H1 (cell line): ENCODE measurements at regions not wholly inside any gene's neighbourhood (a gene's known extent, or its start where the extent isn't known, plus 50 kb on each side); places are given as distances from the start of the nearest gene placed in this dataset.

Source experiments
- CTCF ChIA-PET: fragments of 300-600 bp; sonication (Branson Sonifier 250); formaldehyde crosslinking; loops from one replicate; lab custom pipeline; 2021; ENCODE audit not compliant: partially characterized antibody; lab: Charles Lee
- POLR2A ChIA-PET: fragments of 300-600 bp; sonication (Branson Sonifier 250); formaldehyde crosslinking; loops from one replicate; lab custom pipeline; 2021; ENCODE audit warnings: inconsistent platforms; ENCODE audit not compliant: partially characterized antibody; lab: Charles Lee
- DNase-seq, 2 experiments: peaks; one replicate each; pipeline versions ENCODE4 v3.0.0 to v3.0.0-alpha.2; 2010 to 2022; ENCODE audit warnings: low spot score in 2 of 2, low read depth in 1 of 2, mixed read lengths in 1 of 2
- FAIRE-seq: peaks from 2 replicates; lab custom pipeline; 2011; peaks lifted over from hg19 to GRCh38; lab: Jason Lieb, UNC
- H2AFZ ChIP-seq: 2 replicates; pipeline ENCODE4 v1.8.1; 2012; ENCODE audit warnings: low read length, inconsistent platforms
- H2AK5ac ChIP-seq: 2 replicates; pipeline ENCODE4 v1.6.1; 2013; ENCODE audit warnings: low read depth, low read length
- H2BK120ac ChIP-seq: replicated peaks from 2 replicates; pipeline ENCODE3; 2013; ENCODE audit warnings: low read depth, low read length, inconsistent platforms
- H2BK12ac ChIP-seq: 2 replicates; pipeline ENCODE4 v1.6.1; 2013; ENCODE audit warnings: low read depth, low read length
- H2BK15ac ChIP-seq: 2 replicates; pipeline ENCODE4 v1.6.1; 2013; ENCODE audit warnings: low read length
- H2BK20ac ChIP-seq: 2 replicates; pipeline ENCODE4 v1.6.1; 2013; ENCODE audit warnings: low read length
- H2BK5ac ChIP-seq: 2 replicates; pipeline ENCODE4 v1.6.1; 2013; ENCODE audit warnings: low read depth, low read length
- H3K14ac ChIP-seq: 2 replicates; pipeline ENCODE4 v1.6.1; 2013; ENCODE audit warnings: inconsistent platforms; ENCODE audit not compliant: insufficient read length
- H3K18ac ChIP-seq: 2 replicates; pipeline ENCODE4 v1.6.1; 2013; ENCODE audit warnings: low read length; ENCODE audit errors: extremely low read depth
- H3K23ac ChIP-seq: 2 replicates; pipeline ENCODE4 v1.6.1; 2013; ENCODE audit warnings: inconsistent platforms; ENCODE audit not compliant: insufficient read length
- H3K23me2 ChIP-seq: 2 replicates; pipeline ENCODE4 v1.6.1; 2013; ENCODE audit warnings: low read depth, low read length
- H3K27ac ChIP-seq: 2 replicates; pipeline ENCODE4 v1.6.1; 2011; ENCODE audit warnings: low read depth, low read length, inconsistent platforms
- H3K27me3 ChIP-seq, 4 experiments: replicated peaks in 1 of 4; 1 replicate in 1 of 4; 2 replicates in 3 of 4; pipeline versions ENCODE4 v1.6.1 to v1.8.1; 2011 to 2013; ENCODE audit warnings: low read length in 3 of 4, mild to moderate bottlenecking in 3 of 4, inconsistent platforms in 2 of 4, mixed read lengths in 2 of 4, moderate library complexity in 1 of 4; ENCODE audit not compliant: control insufficient read depth in 3 of 4, insufficient read depth in 3 of 4; ENCODE audit errors: extremely low read depth in 1 of 4
- H3K36me3 ChIP-seq, 4 experiments: 2 replicates each; pipeline versions ENCODE4 v1.6.1 to v1.8.1; 2011 to 2013; ENCODE audit warnings: mild to moderate bottlenecking in 4 of 4, low read length in 3 of 4, moderate library complexity in 2 of 4, control low read depth in 1 of 4, inconsistent platforms in 1 of 4; ENCODE audit not compliant: insufficient read depth in 4 of 4, control insufficient read depth in 2 of 4
- H3K4ac ChIP-seq: replicated peaks from 2 replicates; pipeline ENCODE3; 2013; ENCODE audit warnings: low read length, low read depth, mixed read lengths, inconsistent platforms; ENCODE audit not compliant: insufficient read length
- H3K4me1 ChIP-seq, 4 experiments: replicated peaks in 1 of 4; 1 replicate in 1 of 4; 2 replicates in 3 of 4; pipeline versions ENCODE4 v1.6.1 to v1.8.1; 2011 to 2013; ENCODE audit warnings: low read length in 3 of 4, inconsistent platforms in 2 of 4, mixed read lengths in 1 of 4; ENCODE audit not compliant: insufficient read depth in 4 of 4, control insufficient read depth in 3 of 4
- H3K4me2 ChIP-seq, 2 experiments: 2 replicates each; pipeline versions ENCODE4 v1.6.1 to v1.8.1; 2011 to 2013; ENCODE audit warnings: low read depth in 2 of 2, low read length in 2 of 2, control low read depth in 1 of 2, inconsistent platforms in 1 of 2, mild to moderate bottlenecking in 1 of 2; ENCODE audit not compliant: insufficient read depth in 1 of 2
- H3K4me3 ChIP-seq, 4 experiments: fragments of 200-600, 300-600 bp in 1 of 4; sonication (generic), shearing (Covaris generic), sonication (Bioruptor Twin) in 1 of 4; 2 replicates each; pipeline versions ENCODE4 v1.5.1 to v1.8.1; 2011 to 2016; ENCODE audit warnings: low read length in 4 of 4, low read depth in 3 of 4, control low read depth in 2 of 4, inconsistent platforms in 2 of 4, mild to moderate bottlenecking in 2 of 4, mixed read lengths in 1 of 4, moderate library complexity in 1 of 4; ENCODE audit not compliant: insufficient read depth in 2 of 4; ENCODE audit errors: extremely low read depth in 1 of 4
- H3K56ac ChIP-seq: replicated peaks from 2 replicates; pipeline ENCODE3; 2013; ENCODE audit warnings: low read depth, mild to moderate bottlenecking, mixed read lengths, low read length, inconsistent platforms; ENCODE audit not compliant: insufficient read length
- H3K79me1 ChIP-seq: 2 replicates; pipeline ENCODE4 v1.6.1; 2013; ENCODE audit warnings: low read depth, low read length, control low read depth
- H3K79me2 ChIP-seq, 2 experiments: 2 replicates each; pipeline versions ENCODE4 v1.6.1 to v1.8.1; 2012 to 2013; ENCODE audit warnings: low read length in 2 of 2, mild to moderate bottlenecking in 2 of 2, inconsistent platforms in 1 of 2; ENCODE audit not compliant: insufficient read depth in 2 of 2, control insufficient read depth in 1 of 2
- H3K9ac ChIP-seq, 4 experiments: replicated peaks in 1 of 4; 1 replicate in 1 of 4; 2 replicates in 3 of 4; pipeline versions ENCODE4 v1.6.1 to v1.8.1; 2011 to 2013; ENCODE audit warnings: low read depth in 3 of 4, low read length in 3 of 4, control low read depth in 2 of 4, mild to moderate bottlenecking in 2 of 4, moderate library complexity in 2 of 4, inconsistent platforms in 1 of 4; ENCODE audit errors: extremely low read depth in 1 of 4
- H3K9me3 ChIP-seq, 2 experiments: 2 replicates each; pipeline versions ENCODE4 v1.6.1 to v1.8.1; 2012 to 2013; ENCODE audit warnings: mild to moderate bottlenecking in 2 of 2, moderate library complexity in 2 of 2, control low read depth in 1 of 2, inconsistent platforms in 1 of 2, low read depth in 1 of 2, low read length in 1 of 2, mixed read lengths in 1 of 2; ENCODE audit not compliant: insufficient read depth in 2 of 2
- H4K20me1 ChIP-seq, 2 experiments: replicated peaks in 1 of 2; 2 replicates each; pipeline versions ENCODE3 to v1.8.1; 2011 to 2013; ENCODE audit warnings: inconsistent platforms in 2 of 2, low read length in 2 of 2, mild to moderate bottlenecking in 1 of 2; ENCODE audit not compliant: insufficient read depth in 2 of 2, control insufficient read depth in 1 of 2
- H4K5ac ChIP-seq: 2 replicates; pipeline ENCODE4 v1.6.1; 2013; ENCODE audit warnings: low read length, low read depth, mixed read lengths, inconsistent platforms; ENCODE audit not compliant: insufficient read length
- H4K8ac ChIP-seq: 2 replicates; pipeline ENCODE4 v1.8.0; 2013; ENCODE audit warnings: mild to moderate bottlenecking, moderate library complexity, low read length, inconsistent platforms; ENCODE audit not compliant: insufficient read depth; ENCODE audit errors: extremely low read depth
- H4K91ac ChIP-seq: replicated peaks from 2 replicates; pipeline ENCODE3; 2013; ENCODE audit warnings: low read length, mixed read lengths, inconsistent platforms; ENCODE audit not compliant: insufficient read length
- CHD1 ChIP-seq: IDR thresholded peaks from 2 replicates; pipeline ENCODE4 v1.6.1; 2012; ENCODE audit warnings: low read depth, low read length, improper control_type of control experiment
- CREB1 ChIP-seq: IDR thresholded peaks from 2 replicates; pipeline ENCODE4 v1.6.1; 2012; ENCODE audit warnings: inconsistent platforms
- EGR1 ChIP-seq: IDR thresholded peaks from 2 replicates; pipeline ENCODE4 v1.6.1; 2011; ENCODE audit warnings: low read depth, low read length, borderline replicate concordance
- KDM4A ChIP-seq: IDR thresholded peaks from one replicate; pipeline ENCODE4 v1.7.1; 2012; ENCODE audit warnings: low read depth, mild to moderate bottlenecking, moderate library complexity, low read length, inconsistent platforms; ENCODE audit not compliant: severe bottlenecking
- KDM5A ChIP-seq: fragments of 200-600 bp; IDR thresholded peaks from 2 replicates; pipeline ENCODE4 v1.7.1; 2012; ENCODE audit warnings: mild to moderate bottlenecking, low read length, inconsistent platforms, mixed read lengths
- MAX ChIP-seq: IDR thresholded peaks from 2 replicates; pipeline ENCODE4 v1.6.1; 2012; ENCODE audit warnings: inconsistent platforms
- NANOG ChIP-seq: IDR thresholded peaks from 2 replicates; pipeline ENCODE4 v1.6.1; 2011; ENCODE audit warnings: low read length, low read depth, mild to moderate bottlenecking, inconsistent platforms; ENCODE audit not compliant: insufficient read depth, poor library complexity, severe bottlenecking
- PHF8 ChIP-seq: fragments of 200-600 bp; sonication (generic); conservative IDR thresholded peaks from 2 replicates; pipeline ENCODE4 v1.7.1; 2012; ENCODE audit warnings: low read depth, mild to moderate bottlenecking, inconsistent platforms, low read length, moderate library complexity
- POLR2A ChIP-seq, 2 experiments: IDR thresholded peaks; 1 replicate in 1 of 2; 2 replicates in 1 of 2; pipeline ENCODE4 v1.6.1; 2011; ENCODE audit warnings: low read depth in 2 of 2, low read length in 2 of 2, mild to moderate bottlenecking in 2 of 2; ENCODE audit errors: control extremely low read depth in 1 of 2
- POLR2AphosphoS5 ChIP-seq: IDR thresholded peaks from 2 replicates; pipeline ENCODE4 v1.6.1; 2011; ENCODE audit warnings: low read depth, low read length
- RAD21 ChIP-seq, 2 experiments: IDR thresholded peaks in 1 of 2; conservative IDR thresholded peaks in 1 of 2; 2 replicates each; pipeline ENCODE4 v1.6.1; 2011; ENCODE audit warnings: low read depth in 2 of 2, low read length in 2 of 2, improper control_type of control experiment in 1 of 2, inconsistent platforms in 1 of 2, mild to moderate bottlenecking in 1 of 2, moderate library complexity in 1 of 2
- SP4 ChIP-seq: IDR thresholded peaks from 2 replicates; pipeline ENCODE4 v1.6.1; 2012; ENCODE audit warnings: low read length, inconsistent platforms
- SRF ChIP-seq: IDR thresholded peaks from 2 replicates; pipeline ENCODE4 v1.6.1; 2011; ENCODE audit warnings: mild to moderate bottlenecking, low read depth, low read length, moderate library complexity
- SUZ12 ChIP-seq: fragments of 200-600 bp; sonication (generic); IDR thresholded peaks from 2 replicates; pipeline ENCODE4 v1.6.1; 2012; ENCODE audit warnings: mild to moderate bottlenecking, inconsistent platforms, low read length, moderate library complexity, mixed read lengths
- TAF1 ChIP-seq: IDR thresholded peaks from 2 replicates; pipeline ENCODE4 v1.6.1; 2011; ENCODE audit warnings: mild to moderate bottlenecking, low read depth, low read length
- ZNF274 ChIP-seq: IDR thresholded peaks from 2 replicates; pipeline ENCODE4 v1.7.0; 2012; ENCODE audit warnings: low read length, borderline replicate concordance; ENCODE audit errors: extremely low read depth
- WGBS, 2 experiments: shearing (Covaris generic) in 1 of 2; methylation state at CpG; one replicate each; pipeline versions ENCODE4 v1.1.6 to v1.1.7; 2013 to 2015; ENCODE audit warnings: low lambda C conversion rate in 2 of 2, mixed read lengths in 2 of 2, inconsistent platforms in 1 of 2, low coverage in 1 of 2, missing lambda C conversion rate in 1 of 2; ENCODE audit not compliant: insufficient replicate concordance in 2 of 2, insufficient coverage in 1 of 2, insufficient read length in 1 of 2; ENCODE audit errors: extremely low coverage in 1 of 2, missing lambda C conversion rate in 1 of 2; 5-methylcytosine and 5-hydroxymethylcytosine counted together

- H4K20me1 ChIP-seq: no peaks in the 10 kb centered on the region
- peaks cover 0 to 4% (median 0%) of the 10 kb centered on the region in 4 experiments; a peak in 1 of 7 replicates for H3K4me1 ChIP-seq
- no peaks in the 10 kb centered on the region for H3K27me3 ChIP-seq
- H4K8ac ChIP-seq: no peak overlapping the region
- no peak overlapping the region for H3K23ac ChIP-seq
- no peak overlapping the region for H4K91ac ChIP-seq
- no peak overlapping the region for H3K18ac ChIP-seq
- CTCF ChIA-PET: interaction anchor here (1.2 kb wide), 1 partner anchor 241 kb away, joined by 3 read pairs; no protein-coding TSS in a partner anchor
- 85% methylated on average over 1 of the region's 1 CpG; no CpG with 5 or more reads in 1 of the 2 experiments for WGBS, 2 experiments
- no peaks in the 10 kb centered on the region for H3K79me2 ChIP-seq
- H2AFZ ChIP-seq: no peak overlapping the region
- no peak overlapping the region for H2BK120ac ChIP-seq
- no peak overlapping the region for H3K9ac ChIP-seq
- FAIRE-seq (no peak), DNase-seq (no peak)
- H3K14ac ChIP-seq: no peak overlapping the region
- no peaks in the 10 kb centered on the region for H3K79me1 ChIP-seq
- H3K4ac ChIP-seq: no peak overlapping the region
- no peaks in the 10 kb centered on the region for H3K36me3 ChIP-seq
- H3K23me2 ChIP-seq: no peaks in the 10 kb centered on the region
- no peak overlapping the region for H2BK12ac ChIP-seq
- POLR2A ChIA-PET: no interaction called here
- H3K9me3 ChIP-seq: no peaks in the 10 kb centered on the region
- no peak overlapping the region for H3K4me2 ChIP-seq
- no peak overlapping the region for H3K4me3 ChIP-seq
- no peak overlapping the region for H2BK15ac ChIP-seq
- H2BK5ac ChIP-seq: no peak overlapping the region
- H2BK20ac ChIP-seq: no peak overlapping the region
- no peak overlapping the region for H2AK5ac ChIP-seq
- H3K27ac ChIP-seq: no peak overlapping the region
- no peak overlapping the region for H3K56ac ChIP-seq
- no peak overlapping the region for H4K5ac ChIP-seq
- TF ChIP-seq KDM4A: no peak
- TF ChIP-seq POLR2AphosphoS5: no peak
- no peak for TF ChIP-seq NANOG
- TF ChIP-seq MAX: no peak
- TF ChIP-seq PHF8: no peak
- TF ChIP-seq RAD21 (IDR thresholded peaks at IDR 0.05 in 1 of 2, conservative IDR thresholded peaks at IDR 0.05 in 1 of 2; ENCODE audit: low read depth in 2 of 2, low read length in 2 of 2): no peak
- no peak for TF ChIP-seq TAF1
- no peak for TF ChIP-seq SRF
- TF ChIP-seq POLR2A (IDR thresholded peaks at IDR 0.05; ENCODE audit: control extremely low read depth in 1 of 2, low read depth in 2 of 2, low read length in 2 of 2): no peak
- TF ChIP-seq CREB1: no peak
- no peak for TF ChIP-seq EGR1
- TF ChIP-seq SUZ12: no peak
- no peak for TF ChIP-seq ZNF274
- TF ChIP-seq KDM5A: no peak
- TF ChIP-seq SP4: no peak
- no peak for TF ChIP-seq CHD1
Observed at GRCh38 chr12:47312147-47312546, 232.4 kb upstream of the AMIGO2 start.
